K562 (cell line): ENCODE measurements at regions not wholly inside any gene's neighbourhood (a gene's known extent, or its start where the extent isn't known, plus 50 kb on each side); places are given as distances from the start of the nearest gene placed in this dataset.

Experiments
- ARNT ChIP-seq, 2 experiments: fragments of 450-650 bp; IDR thresholded peaks; 2 replicates each; pipeline ENCODE4 v1.6.1; 2016; ENCODE audit warnings: mild to moderate bottlenecking in 1 of 2
- CHAMP1 ChIP-seq: fragments of 450-650 bp; IDR thresholded peaks from 2 replicates; pipeline ENCODE4 v1.6.1; 2016; ENCODE audit warnings: mild to moderate bottlenecking
- DACH1 ChIP-seq: fragments of 450-650 bp; IDR thresholded peaks from 2 replicates; pipeline ENCODE4 v1.6.1; 2018; ENCODE audit not compliant: partially characterized antibody
- EGR1 ChIP-seq: fragments of 450-650 bp; conservative IDR thresholded peaks from 2 replicates; pipeline ENCODE4 v1.6.1; 2017; ENCODE audit warnings: mild to moderate bottlenecking
- EP300 ChIP-seq: IDR thresholded peaks from 2 replicates; pipeline ENCODE4 v1.6.1; 2012; ENCODE audit warnings: low read length, improper control_type of control experiment
- ETV1 ChIP-seq: fragments of 450-650 bp; conservative IDR thresholded peaks from 2 replicates; pipeline ENCODE4 v1.6.1; 2016; ENCODE audit warnings: missing genetic modification characterization, control low read depth, low read depth, missing compliant biosample characterization
- FIP1L1 ChIP-seq: fragments of 200-400 bp; formaldehyde crosslinking; IDR thresholded peaks from 2 replicates; pipeline ENCODE4 v1.6.1; 2018; ENCODE audit warnings: mild to moderate bottlenecking, low read depth, low read length; ENCODE audit not compliant: poor library complexity, severe bottlenecking
- KDM5B ChIP-seq: fragments of 200-600 bp; sonication (generic); IDR thresholded peaks from 2 replicates; pipeline ENCODE4 v1.6.1; 2012; ENCODE audit warnings: low read depth, mild to moderate bottlenecking, moderate library complexity, low read length, control low read depth, inconsistent platforms; ENCODE audit not compliant: insufficient replicate concordance
- KLF13 ChIP-seq: fragments of 450-650 bp; IDR thresholded peaks from 2 replicates; pipeline ENCODE4 v1.6.1; 2016; ENCODE audit warnings: missing genetic modification characterization, low read depth, mild to moderate bottlenecking, missing compliant biosample characterization, moderate library complexity, borderline replicate concordance
- MEF2D ChIP-seq: conservative IDR thresholded peaks from 2 replicates; pipeline ENCODE4 v1.6.1; 2016; ENCODE audit warnings: low read depth, missing genetic modification characterization, missing compliant biosample characterization
- NFE2L1 ChIP-seq: fragments of 450-650 bp; IDR thresholded peaks from 2 replicates; pipeline ENCODE4 v1.6.1; 2016; ENCODE audit warnings: missing genetic modification characterization, low read depth, mild to moderate bottlenecking, missing compliant biosample characterization, moderate library complexity, borderline replicate concordance
- PHF8 ChIP-seq: fragments of 200-600 bp; sonication (generic); IDR thresholded peaks from 2 replicates; pipeline ENCODE4 v1.6.1; 2012; ENCODE audit warnings: mixed run types, mild to moderate bottlenecking, inconsistent platforms, low read length, moderate library complexity, borderline replicate concordance
- RBM14 ChIP-seq: fragments of 200-400 bp; formaldehyde crosslinking; IDR thresholded peaks from 2 replicates; pipeline ENCODE4 v1.6.1; 2018; ENCODE audit warnings: low read depth, mild to moderate bottlenecking, low read length, moderate library complexity, borderline replicate concordance; ENCODE audit not compliant: insufficient read depth
- SAP30 ChIP-seq: fragments of 200-600 bp; sonication (generic); IDR thresholded peaks from 2 replicates; pipeline ENCODE4 v1.6.1; 2012; ENCODE audit warnings: borderline replicate concordance, low read depth, mild to moderate bottlenecking, moderate library complexity, low read length, control low read depth, inconsistent platforms; ENCODE audit not compliant: insufficient read depth, poor library complexity, severe bottlenecking
- SIN3B ChIP-seq: fragments of 450-650 bp; IDR thresholded peaks from 2 replicates; pipeline ENCODE4 v1.6.1; 2017; ENCODE audit warnings: low read depth, mild to moderate bottlenecking, moderate library complexity
- SMAD1 ChIP-seq: fragments of 150-350 bp; IDR thresholded peaks from 2 replicates; pipeline ENCODE4 v1.6.1; 2014; ENCODE audit warnings: low read length, low read depth; ENCODE audit not compliant: partially characterized antibody
- SMAD2 ChIP-seq: fragments of 150-350 bp; IDR thresholded peaks from 2 replicates; pipeline ENCODE4 v1.6.1; 2014; ENCODE audit warnings: low read depth, mild to moderate bottlenecking, low read length
- SRSF1 ChIP-seq: fragments of 200-400 bp; formaldehyde crosslinking; IDR thresholded peaks from 2 replicates; pipeline ENCODE4 v1.6.1; 2017; ENCODE audit warnings: mild to moderate bottlenecking, low read depth, low read length, moderate library complexity
- TBP ChIP-seq: optimal IDR thresholded peaks from 2 replicates; pipeline ENCODE3; 2011; ENCODE audit warnings: low read depth, low read length, improper control_type of control experiment
- ZBTB12 ChIP-seq: fragments of 250-450 bp; sonication (Bioruptor Pico); IDR thresholded peaks from 2 replicates; pipeline ENCODE4 v1.4.0; 2020
- ZBTB34 ChIP-seq: fragments of 250-450 bp; sonication (Bioruptor Pico); IDR thresholded peaks from 2 replicates; pipeline ENCODE4 v1.8.0; 2021; ENCODE audit warnings: mild to moderate bottlenecking, moderate library complexity
- ZC3H11A ChIP-seq: IDR thresholded peaks from 2 replicates; pipeline ENCODE4 v1.6.1; 2012; ENCODE audit warnings: low read depth, low read length, improper control_type of control experiment
- ZNF707 ChIP-seq: fragments of 250-450 bp; sonication (Bioruptor Pico); conservative IDR thresholded peaks from 2 replicates; pipeline ENCODE4 v1.8.0; 2022; ENCODE audit warnings: inconsistent platforms, mild to moderate bottlenecking, moderate library complexity
- TF ChIP-seq, protein P1 (sequence below): fragments of 250-450 bp; sonication (Bioruptor Pico); IDR thresholded peaks from 2 replicates; pipeline ENCODE4 v1.9.0; 2021; ENCODE audit warnings: mild to moderate bottlenecking

DNA sequence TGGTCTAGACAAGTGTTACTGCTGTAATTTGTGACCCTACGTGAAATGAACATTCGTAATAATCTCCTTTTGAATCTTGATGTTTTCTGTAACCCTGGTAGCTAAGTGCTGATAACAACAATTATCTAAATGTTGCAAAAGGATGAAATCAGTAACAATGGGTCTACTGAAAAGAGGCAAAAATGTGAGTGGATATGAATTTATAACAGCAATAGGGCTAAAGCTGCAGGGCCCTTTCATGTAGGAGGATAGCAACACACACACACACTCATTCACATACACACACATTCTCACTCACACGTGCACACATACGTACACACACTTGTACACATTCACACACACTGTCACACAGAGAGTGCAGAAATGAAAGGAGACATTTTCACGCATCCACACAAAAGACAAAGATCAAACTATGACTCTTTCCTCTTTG, 200.8 kb upstream of the NEBL start (continued):
- no peak for TF ChIP-seq EGR1
- no peak for TF ChIP-seq DACH1
- no peak for TF ChIP-seq FIP1L1
- no peak for TF ChIP-seq SRSF1
- TF ChIP-seq ZBTB34 (CRISPR knock-in tag), result no peak
- peak; percentile 72; the same call in 1 of the 2 replicates for TF ChIP-seq MEF2D
- no peak for TF ChIP-seq KLF13 (tag)
- no peak for TF ChIP-seq TBP
- TF ChIP-seq EP300, result no peak
- no peak for TF ChIP-seq SMAD1
- no peak for TF ChIP-seq SMAD2
- no peak for TF ChIP-seq SIN3B
- no peak for TF ChIP-seq ZNF707 (CRISPR knock-in tag)
- TF ChIP-seq KDM5B, result no peak
- TF ChIP-seq CHAMP1, result no peak
- no peak for TF ChIP-seq SAP30
- TF ChIP-seq ETV1, result no peak
- TF ChIP-seq RBM14, result no peak
- TF ChIP-seq PHF8, result no peak
- no peak for TF ChIP-seq ZC3H11A
- TF ChIP-seq, protein P1, sequence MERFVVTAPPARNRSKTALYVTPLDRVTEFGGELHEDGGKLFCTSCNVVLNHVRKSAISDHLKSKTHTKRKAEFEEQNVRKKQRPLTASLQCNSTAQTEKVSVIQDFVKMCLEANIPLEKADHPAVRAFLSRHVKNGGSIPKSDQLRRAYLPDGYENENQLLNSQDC (CRISPR knock-in tag), result no peak
- TF ChIP-seq ARNT (IDR thresholded peaks at IDR 0.05), result no peak
- TF ChIP-seq NFE2L1 (tag), result no peak
- TF ChIP-seq ZBTB12 (CRISPR knock-in tag), result no peak; the same call in 1 of the 2 replicates
